ENCODE measurements at regions not wholly inside any gene's neighbourhood (a gene's known extent, or its start where the extent isn't known, plus 50 kb on each side); places are given as distances from the start of the nearest gene placed in this dataset.

DNA sequence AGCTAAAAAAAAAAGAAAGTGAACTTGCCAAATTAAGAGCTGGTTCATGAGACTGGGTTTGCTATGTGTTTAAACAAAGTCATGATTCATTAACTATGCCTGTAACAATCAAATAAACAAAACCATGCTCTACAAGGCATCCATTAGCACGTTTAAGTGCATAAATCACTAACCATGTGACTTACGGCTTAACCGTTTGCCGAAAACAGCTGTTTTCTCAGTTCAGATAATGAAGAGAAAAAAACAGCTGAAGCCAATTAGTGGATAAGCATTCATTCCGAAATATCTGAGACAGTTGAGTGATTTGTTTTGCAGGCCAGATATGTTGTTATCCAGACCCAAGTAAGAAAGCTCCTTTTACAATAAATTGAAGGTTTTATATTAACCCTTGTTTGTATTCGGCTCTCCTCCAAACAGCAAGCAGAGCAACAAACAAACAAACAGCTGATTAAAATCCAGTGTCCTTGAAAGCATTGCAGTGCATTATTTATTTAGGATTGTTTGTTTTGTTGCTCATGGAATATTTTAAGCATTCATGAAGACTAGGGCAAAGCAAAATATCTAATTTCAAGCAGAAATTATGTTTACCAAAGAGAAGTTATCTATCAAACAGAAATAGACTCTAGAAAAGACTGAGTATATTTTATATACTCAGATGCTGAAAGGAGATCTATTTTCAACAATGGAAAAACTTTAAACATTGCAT is 343.5 kb downstream of the RFPL4B start:
- no peak overlapping the region for H3K4me3 ChIP-seq (ENCODE audit: low read depth, low read length)
- no peaks in the 10 kb centered on the region for H3K27me3 ChIP-seq (replicated peaks)
- TF ChIP-seq CTCF (IDR thresholded peaks at IDR 0.05; ENCODE audit: low read depth, low read length, missing control alignments): no peak
- in situ Hi-C loops (cut with HindIII; ENCODE audit: low pct_ligation_motif_present, low sequenced_read_pairs): no loop called here
- H3K36me3 ChIP-seq (replicated peaks): no peaks in the 10 kb centered on the region
- H3K27ac ChIP-seq: no peak overlapping the region
- no peak for DNase-seq

- DNase-seq: peak; percentile 79
- H3K27ac ChIP-seq: no peak overlapping the region
- H3K27me3 ChIP-seq (replicated peaks): no peaks in the 10 kb centered on the region
- H3K4me3 ChIP-seq (ENCODE audit: low read depth, low read length): no peak overlapping the region
- in situ Hi-C loops (cut with HindIII; ENCODE audit: low pct_ligation_motif_present, low sequenced_read_pairs): no loop called here
- TF ChIP-seq CTCF (IDR thresholded peaks at IDR 0.05; ENCODE audit: low read depth, low read length, missing control alignments): no peak
- H3K36me3 ChIP-seq (replicated peaks): no peaks in the 10 kb centered on the region
Observed at GRCh38 chr6:112691289-112691688, 344.2 kb downstream of the RFPL4B start.

DNA sequence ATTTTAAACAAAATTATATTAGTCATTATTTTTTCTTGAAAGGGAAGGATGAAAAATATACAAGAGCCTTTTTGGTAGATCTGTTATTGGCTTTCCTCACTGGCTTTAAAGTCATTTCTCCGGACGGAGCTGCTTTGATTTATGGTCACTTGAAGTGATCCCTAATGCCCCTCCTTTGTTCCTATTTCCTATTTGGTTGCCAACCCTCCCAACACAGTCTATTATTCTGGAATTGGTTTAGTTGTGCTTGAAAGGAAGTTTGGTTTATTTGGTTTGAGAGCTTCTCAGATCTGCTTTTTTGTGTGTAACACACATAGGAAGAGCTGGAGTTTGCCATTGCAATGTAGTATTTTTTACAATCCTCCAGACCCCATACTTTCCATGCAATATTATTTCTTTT is 347.9 kb downstream of the RFPL4B start:
- in situ Hi-C loops (cut with HindIII; ENCODE audit: low pct_ligation_motif_present, low sequenced_read_pairs): no loop called here
- TF ChIP-seq CTCF (IDR thresholded peaks at IDR 0.05; ENCODE audit: low read depth, low read length, missing control alignments): no peak
- DNase-seq: no peak

DNA sequence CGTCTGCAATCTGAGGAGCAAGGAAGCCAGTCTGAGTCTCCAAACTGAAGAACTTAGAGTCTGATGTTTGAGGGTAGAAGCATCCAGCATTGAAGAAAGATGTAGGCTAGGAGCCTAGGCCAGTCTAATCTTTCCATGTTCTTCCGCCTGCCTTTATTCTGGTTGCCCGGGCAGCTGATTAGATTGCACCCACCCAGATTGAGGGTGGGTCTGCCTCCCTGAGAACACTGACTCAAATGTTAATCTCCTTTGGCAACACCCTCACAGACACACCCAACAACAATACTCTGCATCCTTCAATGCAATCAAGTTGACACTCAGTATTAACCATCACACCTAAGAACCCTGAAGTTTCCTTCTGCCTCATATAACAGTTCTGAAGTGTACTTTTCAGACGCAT is 350.1 kb downstream of the RFPL4B start:
- H3K4me3 ChIP-seq (ENCODE audit: low read depth, low read length): no peak overlapping the region
- H3K27me3 ChIP-seq (replicated peaks): no peaks in the 10 kb centered on the region
- TF ChIP-seq CTCF (IDR thresholded peaks at IDR 0.05; ENCODE audit: low read depth, low read length, missing control alignments): no peak
- no peak overlapping the region for H3K27ac ChIP-seq
- no peaks in the 10 kb centered on the region for H3K36me3 ChIP-seq (replicated peaks)
- in situ Hi-C loops (cut with HindIII; ENCODE audit: low pct_ligation_motif_present, low sequenced_read_pairs): no loop called here
- DNase-seq: no peak

More for the DNA sequence above, 347.9 kb downstream of the RFPL4B start:
- Histone ChIP-seq H3K27ac (no peak overlapping the region), H3K27me3 (replicated peaks) (no peaks in the 10 kb centered on the region), H3K4me3 (ENCODE audit: low read depth, low read length) (no peak overlapping the region), H3K36me3 (replicated peaks) (no peaks in the 10 kb centered on the region)

GRCh38 chr6:112701201-112701600 is 354.1 kb downstream of the RFPL4B start:
- DNase-seq: peak; percentile 30
- in situ Hi-C loops (cut with HindIII; ENCODE audit: low pct_ligation_motif_present, low sequenced_read_pairs): no loop called here
- TF ChIP-seq CTCF (IDR thresholded peaks at IDR 0.05; ENCODE audit: low read depth, low read length, missing control alignments): no peak
- Histone ChIP-seq H3K36me3 (replicated peaks) (no peaks in the 10 kb centered on the region), H3K4me3 (ENCODE audit: low read depth, low read length) (no peak overlapping the region), H3K27ac (no peak overlapping the region), H3K27me3 (replicated peaks) (no peaks in the 10 kb centered on the region)

DNA sequence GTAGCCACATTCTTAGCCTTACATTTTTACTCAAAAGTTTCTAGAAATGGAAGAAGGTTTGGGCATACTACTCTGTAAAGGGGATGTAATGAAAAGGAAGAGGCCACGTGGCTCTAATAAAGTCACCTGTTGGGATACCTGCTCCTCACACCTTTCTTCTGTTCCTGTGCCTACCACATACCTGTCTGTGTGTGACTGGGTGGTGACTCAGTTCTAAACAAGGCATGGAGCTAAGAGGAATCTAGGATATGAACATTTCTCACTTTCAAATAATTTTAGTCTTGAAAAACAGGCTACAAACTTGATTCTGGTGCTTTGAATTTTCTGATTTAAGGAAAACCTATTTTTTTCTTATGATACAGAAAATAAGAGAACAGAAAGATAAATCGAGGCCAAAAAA is 363.6 kb downstream of the RFPL4B start:
- in situ Hi-C loops (cut with HindIII; ENCODE audit: low pct_ligation_motif_present, low sequenced_read_pairs): no loop called here
- Histone ChIP-seq H3K27me3 (replicated peaks) (no peaks in the 10 kb centered on the region), H3K4me3 (ENCODE audit: low read depth, low read length) (no peak overlapping the region), H3K36me3 (replicated peaks) (no peaks in the 10 kb centered on the region), H3K27ac (no peak overlapping the region)
- no peak for TF ChIP-seq CTCF (IDR thresholded peaks at IDR 0.05; ENCODE audit: low read depth, low read length, missing control alignments)
- no peak for DNase-seq
